Trophoblast cell (in vitro differentiated cells and primary cell): ENCODE measurements at regions not wholly inside any gene's neighbourhood (a gene's known extent, or its start where the extent isn't known, plus 50 kb on each side); places are given as distances from the start of the nearest gene placed in this dataset.

Source experiments
- DNase-seq, 2 donors: peaks; one replicate each; pipeline ENCODE4 v3.0.0-alpha.2; 2016
- H2AFZ ChIP-seq: 2 replicates; pipeline ENCODE4 v1.6.1; 2013; ENCODE audit warnings: low read length, moderate library complexity, mild to moderate bottlenecking; ENCODE audit not compliant: insufficient read depth, poor library complexity
- H2AK5ac ChIP-seq: 2 replicates; pipeline ENCODE4 v1.6.1; 2013; ENCODE audit warnings: mild to moderate bottlenecking, low read length
- H2BK120ac ChIP-seq: 2 replicates; pipeline ENCODE4 v1.6.1; 2013; ENCODE audit warnings: low read length, mild to moderate bottlenecking, moderate library complexity; ENCODE audit not compliant: insufficient read depth, poor library complexity
- H2BK12ac ChIP-seq: 2 replicates; pipeline ENCODE4 v1.6.1; 2013; ENCODE audit warnings: mild to moderate bottlenecking, low read length, moderate library complexity
- H2BK5ac ChIP-seq: 2 replicates; pipeline ENCODE4 v1.6.1; 2013; ENCODE audit warnings: low read length, low read depth, moderate library complexity, mild to moderate bottlenecking; ENCODE audit not compliant: poor library complexity
- H3K14ac ChIP-seq: 2 replicates; pipeline ENCODE4 v1.6.1; 2013; ENCODE audit warnings: mild to moderate bottlenecking, low read length
- H3K18ac ChIP-seq: 2 replicates; pipeline ENCODE4 v1.6.1; 2013; ENCODE audit warnings: mild to moderate bottlenecking, low read length
- H3K23ac ChIP-seq: 2 replicates; pipeline ENCODE4 v1.6.1; 2013; ENCODE audit warnings: low read length
- H3K27ac ChIP-seq: 2 replicates; pipeline ENCODE4 v1.5.1; 2013; ENCODE audit warnings: low read depth, mild to moderate bottlenecking, inconsistent platforms, low read length, moderate library complexity
- H3K27me3 ChIP-seq: 2 replicates; pipeline ENCODE4 v1.6.1; 2013; ENCODE audit warnings: inconsistent platforms, mild to moderate bottlenecking, low read length, moderate library complexity; ENCODE audit not compliant: insufficient read depth
- H3K36me3 ChIP-seq, 2 experiments: 1 replicate in 1 of 2; 2 replicates in 1 of 2; pipeline ENCODE4 v1.6.1; 2013; ENCODE audit warnings: low read length in 2 of 2, mild to moderate bottlenecking in 2 of 2, moderate library complexity in 1 of 2; ENCODE audit not compliant: insufficient read depth in 2 of 2, control insufficient read depth in 1 of 2
- H3K4ac ChIP-seq: 2 replicates; pipeline ENCODE4 v1.6.1; 2013; ENCODE audit warnings: low read depth, mild to moderate bottlenecking, low read length, moderate library complexity
- H3K4me1 ChIP-seq, 2 experiments: 1 replicate in 1 of 2; 2 replicates in 1 of 2; pipeline ENCODE4 v1.6.1; 2013; ENCODE audit warnings: low read length in 2 of 2, mild to moderate bottlenecking in 2 of 2, moderate library complexity in 1 of 2; ENCODE audit not compliant: insufficient read depth in 2 of 2, control insufficient read depth in 1 of 2
- H3K4me2 ChIP-seq: 2 replicates; pipeline ENCODE4 v1.6.1; 2013; ENCODE audit warnings: inconsistent platforms, mild to moderate bottlenecking, low read length, moderate library complexity
- H3K4me3 ChIP-seq: 2 replicates; pipeline ENCODE4 v1.5.1; 2013; ENCODE audit warnings: mild to moderate bottlenecking, low read depth, low read length, inconsistent platforms
- H3K79me1 ChIP-seq: one replicate; pipeline ENCODE4 v1.6.1; 2013; ENCODE audit warnings: low read length
- H3K79me2 ChIP-seq: 2 replicates; pipeline ENCODE4 v1.6.1; 2013; ENCODE audit warnings: low read length, mild to moderate bottlenecking; ENCODE audit not compliant: control insufficient read depth, insufficient read depth, poor library complexity
- H3K9ac ChIP-seq: 2 replicates; pipeline ENCODE4 v1.6.1; 2013; ENCODE audit warnings: mild to moderate bottlenecking, low read length
- H3K9me3 ChIP-seq: 2 replicates; pipeline ENCODE4 v1.6.1; 2013; ENCODE audit warnings: low read depth, mild to moderate bottlenecking, control low read depth, inconsistent platforms, low read length; ENCODE audit not compliant: insufficient read depth
- H4K12ac ChIP-seq: 2 replicates; pipeline ENCODE4 v1.6.1; 2013; ENCODE audit warnings: low read depth, mild to moderate bottlenecking, low read length, moderate library complexity
- H4K8ac ChIP-seq: 2 replicates; pipeline ENCODE4 v1.6.1; 2013; ENCODE audit warnings: low read depth, mild to moderate bottlenecking, low read length, moderate library complexity
- H4K91ac ChIP-seq: one replicate; pipeline ENCODE4 v1.6.1; 2013; ENCODE audit warnings: low read depth, mild to moderate bottlenecking, low read length, moderate library complexity
- WGBS: extraction: QIAGEN DNeasy Blood & Tissue Kit; methylation state at CpG from one replicate; pipeline ENCODE4 v1.1.7; 2013; ENCODE audit warnings: missing lambda C conversion rate; ENCODE audit not compliant: insufficient read length, insufficient coverage; ENCODE audit errors: extremely low coverage; 5-methylcytosine and 5-hydroxymethylcytosine counted together

DNA sequence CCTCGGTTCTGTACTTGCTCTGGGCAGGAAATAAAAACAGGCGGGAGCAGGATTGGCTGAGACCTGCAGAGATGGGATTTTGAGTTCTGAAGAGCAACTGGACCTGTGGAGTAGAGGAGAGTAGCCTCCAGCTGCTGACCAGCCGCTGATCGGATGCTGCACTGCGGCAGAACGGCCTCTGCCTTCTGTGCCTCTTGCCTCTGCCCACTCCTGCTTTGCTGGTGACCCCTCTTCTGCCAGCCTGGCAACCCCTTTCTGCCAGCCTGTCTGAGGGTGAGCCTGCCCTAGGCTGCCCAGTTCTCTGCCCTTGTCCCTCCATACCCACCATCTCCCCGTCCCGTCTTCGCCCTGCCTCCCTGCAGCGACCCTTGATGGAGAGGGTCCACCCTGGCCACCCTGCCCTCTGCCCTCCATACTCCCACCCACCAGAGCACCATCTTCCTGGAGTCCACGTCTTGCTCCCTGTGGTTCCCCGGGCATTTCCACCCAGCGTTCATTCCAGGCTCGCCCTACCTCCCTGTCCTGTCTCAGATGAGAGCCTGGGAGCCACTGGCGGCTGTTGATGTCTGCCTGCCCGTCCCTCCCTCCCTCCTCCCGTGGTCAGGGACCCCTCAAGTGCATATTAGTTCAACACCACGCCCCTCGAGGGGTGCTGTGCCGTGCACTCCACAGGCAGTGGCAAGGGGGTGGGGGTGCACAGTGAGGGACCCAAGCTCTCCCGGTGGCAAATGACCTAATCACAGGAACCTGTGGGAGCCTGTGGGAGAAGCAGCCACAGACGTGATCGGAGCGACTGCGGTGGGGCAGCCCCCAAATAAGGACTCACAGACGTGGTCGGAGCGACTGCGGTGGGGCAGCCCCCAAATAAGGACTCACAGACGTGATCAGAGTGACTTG, 863.3 kb downstream of the TBC1D22A start:
- H3K4me3 ChIP-seq = peak overlapping the region; percentile 26
- H3K4me1 ChIP-seq = no peaks in the 10 kb centered on the region
- WGBS = no CpG with 5 or more reads among the region's 30 CpGs
- no peak overlapping the region for H3K23ac ChIP-seq
- no peak overlapping the region for H2AK5ac ChIP-seq
- H2BK5ac ChIP-seq = no peak overlapping the region
- H2AFZ ChIP-seq = no peak overlapping the region
- no peak for DNase-seq
- no peak overlapping the region for H3K14ac ChIP-seq
- no peak overlapping the region for H3K9ac ChIP-seq
- H3K36me3 ChIP-seq = no peaks in the 10 kb centered on the region
- H3K27ac ChIP-seq = no peak overlapping the region
- no peaks in the 10 kb centered on the region for H3K27me3 ChIP-seq
- H3K4me2 ChIP-seq = no peak overlapping the region
- no peak overlapping the region for H4K12ac ChIP-seq
- H3K79me1 ChIP-seq = no peaks in the 10 kb centered on the region
- H3K4ac ChIP-seq = no peak overlapping the region
- no peak overlapping the region for H2BK12ac ChIP-seq
- no peak overlapping the region for H4K8ac ChIP-seq
- H3K79me2 ChIP-seq = no peaks in the 10 kb centered on the region
- H2BK120ac ChIP-seq = no peak overlapping the region
- H3K9me3 ChIP-seq = peaks cover 42% of the 10 kb centered on the region
- H4K91ac ChIP-seq = no peak overlapping the region
- no peak overlapping the region for H3K18ac ChIP-seq

DNA sequence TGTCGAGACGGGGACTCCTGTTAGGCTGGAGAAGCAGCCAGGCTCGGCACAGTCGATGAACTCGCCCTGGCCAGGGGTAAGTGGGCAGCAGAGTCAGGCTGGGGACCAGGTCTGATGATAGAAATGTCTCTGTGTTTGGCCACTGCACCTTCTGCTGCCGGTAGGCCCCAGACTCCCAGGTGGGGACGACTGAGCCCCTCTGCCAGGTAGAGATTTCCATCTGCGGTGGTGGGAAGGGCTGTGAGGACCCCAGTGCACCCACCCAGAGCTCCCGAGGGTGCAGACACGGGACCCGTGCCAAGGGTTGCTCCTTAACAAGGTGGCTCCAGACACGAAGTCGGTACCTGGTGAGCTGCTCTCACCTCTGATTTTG, 862.5 kb downstream of the TBC1D22A start:
- Histone ChIP-seq H3K79me1 (no peaks in the 10 kb centered on the region), H3K4ac (no peak overlapping the region), H3K18ac (no peak overlapping the region), H3K4me1 (no peaks in the 10 kb centered on the region), H4K8ac (no peak overlapping the region), H2AFZ (no peak overlapping the region), H3K27me3 (no peaks in the 10 kb centered on the region), H2BK5ac (no peak overlapping the region), H3K9ac (no peak overlapping the region), H2BK120ac (no peak overlapping the region), H4K12ac (no peak overlapping the region), H3K79me2 (no peaks in the 10 kb centered on the region), H4K91ac (no peak overlapping the region), H3K27ac (no peak overlapping the region), H3K4me2 (no peak overlapping the region), H3K14ac (no peak overlapping the region), H3K23ac (no peak overlapping the region), H3K4me3 (no peak overlapping the region), H2BK12ac (no peak overlapping the region), H3K9me3 (peaks cover 42% of the 10 kb centered on the region), H3K36me3 (no peaks in the 10 kb centered on the region), H2AK5ac (no peak overlapping the region)
- no CpG with 5 or more reads among the region's 13 CpGs for whole genome bisulfite sequencing
- DNase-seq = no peak

DNA sequence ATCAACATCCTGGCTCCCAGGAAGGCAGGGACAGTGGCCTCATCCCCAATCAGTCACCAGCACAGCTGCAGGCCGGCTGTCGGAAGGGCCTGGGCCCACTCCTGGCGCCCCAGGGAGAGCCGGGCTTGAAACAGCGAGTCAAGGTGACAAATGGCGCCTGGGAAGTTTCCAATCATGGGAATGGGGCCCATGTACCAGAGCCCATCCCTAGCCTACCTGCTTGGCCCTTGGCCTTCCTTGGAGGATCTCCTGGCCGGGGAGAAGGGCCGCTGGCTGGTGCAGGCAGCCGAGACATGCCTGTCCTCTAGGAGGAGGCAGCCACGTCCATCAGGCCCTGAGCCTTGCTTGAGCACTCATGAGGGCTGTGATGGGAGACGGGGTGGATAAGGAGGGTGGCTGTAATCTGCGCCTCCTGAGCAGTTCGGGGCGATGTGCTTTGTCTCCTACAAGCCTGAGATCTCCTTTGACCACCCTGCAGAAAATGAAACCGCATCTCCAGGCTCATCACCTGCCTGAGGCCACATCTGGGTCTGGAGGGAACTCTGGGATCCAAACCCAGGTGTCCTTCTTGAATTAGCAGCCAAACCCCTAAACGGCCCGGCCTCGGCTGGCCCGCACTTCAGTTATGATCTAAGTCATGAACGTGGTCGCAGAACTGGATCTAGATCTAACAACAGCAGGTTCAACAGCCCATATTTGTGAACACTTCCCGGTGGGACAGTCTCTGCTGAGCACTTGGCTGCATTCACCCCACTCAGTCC, 862.0 kb downstream of the TBC1D22A start:
- no peaks in the 10 kb centered on the region for H3K79me2 ChIP-seq
- DNase-seq = no peak
- H3K23ac ChIP-seq = no peak overlapping the region
- no peak overlapping the region for H3K4me2 ChIP-seq
- H2AFZ ChIP-seq = no peak overlapping the region
- H3K27me3 ChIP-seq = no peaks in the 10 kb centered on the region
- H3K36me3 ChIP-seq = no peaks in the 10 kb centered on the region
- no peaks in the 10 kb centered on the region for H3K79me1 ChIP-seq
- H3K18ac ChIP-seq = no peak overlapping the region
- no peak overlapping the region for H2AK5ac ChIP-seq
- no peak overlapping the region for H3K14ac ChIP-seq
- H2BK120ac ChIP-seq = no peak overlapping the region
- no peak overlapping the region for H2BK5ac ChIP-seq
- H4K12ac ChIP-seq = no peak overlapping the region
- H3K27ac ChIP-seq = no peak overlapping the region
- no peaks in the 10 kb centered on the region for H3K4me1 ChIP-seq
- H3K4ac ChIP-seq = no peak overlapping the region
- H3K9ac ChIP-seq = no peak overlapping the region
- no peak overlapping the region for H2BK12ac ChIP-seq
- no peak overlapping the region for H4K8ac ChIP-seq
- no peak overlapping the region for H4K91ac ChIP-seq
- no peak overlapping the region for H3K4me3 ChIP-seq
- no CpG with 5 or more reads among the region's 22 CpGs for WGBS
- H3K9me3 ChIP-seq = peaks cover 40% of the 10 kb centered on the region

DNA sequence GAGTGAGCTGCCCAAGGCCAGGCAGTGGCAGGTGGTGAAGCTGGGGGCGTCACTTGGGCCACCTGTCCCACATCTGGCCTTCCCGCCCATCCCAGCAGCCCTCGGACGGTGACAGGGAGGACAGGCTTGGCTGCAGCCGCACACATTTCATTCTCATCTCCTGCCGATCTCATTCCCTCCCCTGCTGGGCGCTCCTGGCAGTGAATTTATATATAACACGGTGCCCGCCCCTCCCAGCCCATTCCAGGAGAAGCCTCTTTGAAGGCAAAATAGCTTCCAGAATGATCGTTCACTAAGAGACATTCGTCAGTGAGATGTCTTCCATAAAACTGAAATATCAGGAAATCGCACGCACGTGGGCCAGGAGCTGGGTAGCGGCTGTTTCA, 861.3 kb downstream of the TBC1D22A start:
- no peak overlapping the region for H3K4me3 ChIP-seq
- no peak overlapping the region for H2AK5ac ChIP-seq
- peaks cover 34% of the 10 kb centered on the region for H3K9me3 ChIP-seq
- H2BK120ac ChIP-seq = no peak overlapping the region
- H3K18ac ChIP-seq = no peak overlapping the region
- H3K79me2 ChIP-seq = no peaks in the 10 kb centered on the region
- WGBS = no CpG with 5 or more reads among the region's 15 CpGs
- H4K12ac ChIP-seq = no peak overlapping the region
- no peaks in the 10 kb centered on the region for H3K4me1 ChIP-seq
- no peak overlapping the region for H3K27ac ChIP-seq
- H3K4me2 ChIP-seq = no peak overlapping the region
- H3K27me3 ChIP-seq = no peaks in the 10 kb centered on the region
- no peak overlapping the region for H3K23ac ChIP-seq
- H3K36me3 ChIP-seq = no peaks in the 10 kb centered on the region
- H4K91ac ChIP-seq = no peak overlapping the region
- no peak overlapping the region for H3K14ac ChIP-seq
- H4K8ac ChIP-seq = no peak overlapping the region
- H2BK5ac ChIP-seq = no peak overlapping the region
- DNase-seq = no peak
- H3K9ac ChIP-seq = no peak overlapping the region
- H2AFZ ChIP-seq = no peak overlapping the region
- no peaks in the 10 kb centered on the region for H3K79me1 ChIP-seq
- H2BK12ac ChIP-seq = no peak overlapping the region
- H3K4ac ChIP-seq = no peak overlapping the region
